HG03095 (cell line): ENCODE measurements at regions not wholly inside any gene's neighbourhood (a gene's known extent, or its start where the extent isn't known, plus 50 kb on each side); places are given as distances from the start of the nearest gene placed in this dataset.
"Not testable (repeated sequence)": the region's sequence is repeated elsewhere in the genome, so short reads cannot be mapped to it uniquely, and the experiment has no call there.

Source experiments
- ATAC-seq: cut with Tn5 transposase; IDR thresholded peaks from one replicate; pipeline ENCODE4 v1.9.1; 2021; ENCODE audit warnings: moderate library complexity; ENCODE audit not compliant: unreplicated experiment

DNA sequence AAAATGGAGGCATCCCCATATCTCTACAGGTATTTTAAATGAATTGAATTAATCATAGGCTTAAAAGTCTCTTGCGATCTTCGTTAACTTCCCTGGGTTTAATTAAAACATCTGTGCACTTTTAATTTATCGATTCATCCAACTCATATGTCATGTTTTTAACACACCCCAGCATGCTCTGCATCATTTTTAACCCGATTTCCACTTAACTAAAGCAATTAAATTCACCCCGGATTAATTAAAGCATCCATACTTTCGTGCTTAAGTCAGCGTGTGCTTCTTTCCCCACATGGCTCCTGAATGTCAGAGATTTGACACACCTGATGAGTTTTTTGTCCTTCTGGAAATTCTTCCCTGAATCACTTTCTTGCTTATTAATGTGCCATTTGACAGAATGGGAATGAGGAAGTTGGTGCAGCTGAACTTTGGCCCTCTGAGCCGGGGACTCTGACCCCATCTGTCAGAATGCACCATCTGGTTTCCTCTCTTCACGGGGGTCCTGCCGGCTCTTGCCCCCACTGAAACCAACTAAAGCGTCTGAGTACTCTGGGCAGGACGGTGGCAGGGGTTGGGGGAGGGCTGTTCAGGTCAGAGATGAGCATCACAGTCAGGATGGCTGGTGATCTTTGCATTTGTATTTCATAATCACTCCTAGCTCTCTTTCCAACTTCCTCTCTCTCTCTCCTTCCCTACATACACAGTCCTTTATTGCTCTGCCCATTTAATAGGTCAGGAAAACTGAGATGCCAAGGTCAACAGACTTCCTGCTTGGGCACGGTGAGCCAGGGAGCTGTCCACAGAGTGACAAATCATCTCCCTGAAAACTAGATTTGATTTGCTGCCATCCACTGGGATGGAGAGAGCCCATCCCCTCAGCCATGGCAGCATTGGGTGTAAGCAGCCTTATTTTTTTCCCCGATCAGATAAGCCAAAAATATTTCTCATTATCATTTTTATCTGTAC is 180.3 kb upstream of the WWC1 start:
- no peak for ATAC-seq

- ATAC-seq: peak; percentile 87
Observed at GRCh38 chr5:168114444-168115017, 176.9 kb upstream of the WWC1 start.

GRCh38 chr5:168117469-168117868 is 174.0 kb upstream of the WWC1 start:
- no peak for ATAC-seq

GRCh38 chr5:168118042-168118668 is 173.3 kb upstream of the WWC1 start:
- no peak for ATAC-seq

- no peak for ATAC-seq
Observed at GRCh38 chr5:168120401-168121137, 170.9 kb upstream of the WWC1 start.

- no peak for ATAC-seq
Observed at GRCh38 chr5:168121138-168121494, 170.3 kb upstream of the WWC1 start.

GRCh38 chr5:168123631-168124528 is 167.6 kb upstream of the WWC1 start:
- ATAC-seq: peak; percentile 94

DNA sequence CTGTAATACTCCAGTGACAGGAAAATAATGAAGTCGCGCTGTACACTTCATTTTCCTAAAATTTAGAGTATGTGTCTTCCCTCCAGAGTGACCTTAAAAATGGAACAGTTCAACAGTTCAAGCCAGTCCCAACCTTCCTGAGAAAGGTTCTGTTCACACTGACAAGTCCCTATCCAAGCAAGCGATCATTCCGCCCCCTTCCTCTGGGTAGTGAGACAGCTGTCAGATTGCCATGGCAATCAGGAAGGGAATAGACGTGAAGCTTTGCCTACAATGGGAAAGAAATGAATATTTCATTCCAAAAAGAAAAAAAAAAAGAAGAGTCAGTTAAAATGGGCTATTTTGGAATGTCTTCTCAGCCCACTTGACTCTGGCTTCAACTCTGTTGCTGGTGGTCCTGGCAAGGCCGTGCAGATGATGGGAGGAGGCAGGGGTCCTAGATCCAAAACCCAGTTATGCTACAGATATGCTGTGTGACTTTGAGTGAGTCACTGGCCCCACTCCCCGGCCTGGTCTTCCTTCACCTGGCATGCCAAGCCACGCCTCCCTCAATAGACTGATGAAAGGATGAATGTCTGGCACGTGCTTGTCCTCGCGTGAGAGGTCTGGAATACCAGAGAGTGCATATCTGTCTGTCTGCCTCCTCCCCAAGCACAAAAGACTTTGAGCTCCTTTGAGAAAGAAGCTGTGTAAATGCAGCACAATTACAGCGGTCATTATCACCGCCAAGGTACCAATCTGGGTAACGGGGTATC is 165.8 kb upstream of the WWC1 start:
- ATAC-seq: no peak

- ATAC-seq: no peak
Observed at GRCh38 chr5:168126606-168127005, 164.8 kb upstream of the WWC1 start.

DNA sequence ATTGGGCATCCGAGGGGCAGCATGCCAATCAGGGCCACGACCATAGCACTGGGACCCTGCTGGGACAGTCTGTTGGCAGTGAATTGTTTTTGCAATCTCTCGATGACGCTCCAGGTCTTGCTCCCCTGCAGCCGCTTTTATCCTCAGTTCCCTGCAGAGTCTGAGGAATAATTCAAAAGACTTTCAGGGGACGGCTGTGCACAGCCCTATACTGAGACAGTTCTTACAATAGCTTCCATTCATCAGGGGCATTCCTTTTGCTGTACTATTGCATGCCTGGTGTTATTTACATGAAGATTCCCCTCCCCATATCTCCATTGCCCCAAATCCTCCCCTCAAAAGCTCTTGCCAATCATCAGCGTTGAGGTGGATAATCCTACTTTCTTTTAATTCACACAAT is 163.3 kb upstream of the WWC1 start:
- no peak for ATAC-seq

DNA sequence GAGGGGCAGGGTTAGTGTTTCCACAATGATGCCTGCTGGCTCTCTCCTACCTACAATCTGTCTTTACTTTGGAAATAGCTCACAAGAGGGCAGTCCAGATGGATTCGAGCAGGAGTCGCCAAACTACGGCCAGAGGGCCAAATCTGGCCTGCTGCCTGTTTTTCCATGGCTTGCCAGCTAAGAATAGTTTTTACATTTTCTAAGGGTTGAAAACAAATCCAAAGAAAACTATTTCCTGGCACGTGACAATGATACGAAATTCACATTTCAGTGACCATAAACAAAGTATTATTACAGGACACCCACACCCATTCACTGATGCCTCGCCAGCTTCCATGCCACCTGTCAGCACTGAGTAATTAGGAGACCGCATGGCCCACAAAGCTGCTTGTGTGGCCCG is 162.9 kb upstream of the WWC1 start:
- no peak for ATAC-seq

- no peak for ATAC-seq
Observed at GRCh38 chr5:168131519-168131918, 159.9 kb upstream of the WWC1 start.

- no peak for ATAC-seq
Observed at GRCh38 chr5:168132241-168132641, 159.2 kb upstream of the WWC1 start.

GRCh38 chr5:168135897-168136296 is 155.5 kb upstream of the WWC1 start:
- ATAC-seq: peak; percentile 97

- peak; percentile 15 for ATAC-seq
Observed at GRCh38 chr5:168136340-168136739, 155.1 kb upstream of the WWC1 start.

GRCh38 chr5:168137265-168137664 is 154.2 kb upstream of the WWC1 start:
- peak; percentile 56 for ATAC-seq

DNA sequence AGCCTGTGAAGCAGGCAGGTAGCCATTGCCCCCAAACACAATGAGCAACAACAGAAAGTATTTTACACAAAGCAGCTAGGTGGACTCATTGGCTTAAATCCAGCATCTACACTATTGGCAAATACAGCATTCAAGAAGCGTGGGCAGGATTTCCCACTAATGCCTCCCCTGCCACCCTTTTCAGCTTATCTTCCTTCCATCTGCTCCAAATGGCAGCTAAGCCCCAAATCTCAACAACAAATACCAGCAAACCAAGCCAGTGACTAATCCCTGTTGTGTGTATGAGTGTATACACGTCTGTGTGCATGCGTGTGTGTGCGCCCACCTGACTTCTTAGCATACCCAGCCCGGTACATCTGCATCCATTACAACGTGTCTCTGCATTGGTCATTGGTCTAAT is 151.2 kb upstream of the WWC1 start:
- ATAC-seq: no peak

- no peak for ATAC-seq
Observed at GRCh38 chr5:168142402-168142801, 149.0 kb upstream of the WWC1 start.

DNA sequence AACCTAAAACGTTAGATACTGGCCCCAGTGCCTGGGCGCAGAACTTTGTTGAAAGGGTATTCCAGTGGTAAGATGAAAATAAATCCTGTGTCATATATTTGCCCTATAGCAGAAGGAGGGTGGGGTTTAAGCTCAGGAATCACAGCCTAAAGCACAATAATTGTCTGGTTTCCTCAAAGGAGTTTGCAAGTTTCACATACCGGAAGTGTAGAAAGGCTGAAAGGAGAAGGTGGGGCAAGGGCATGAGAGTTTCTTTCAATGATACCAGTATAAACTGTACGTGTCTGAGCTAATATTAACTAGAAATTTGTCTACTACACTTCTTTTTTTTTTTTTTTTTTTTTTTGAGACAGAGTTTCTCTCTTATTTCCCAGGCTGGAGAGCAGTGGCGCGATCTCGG is 147.9 kb upstream of the WWC1 start:
- not testable (repeated sequence) for ATAC-seq

DNA sequence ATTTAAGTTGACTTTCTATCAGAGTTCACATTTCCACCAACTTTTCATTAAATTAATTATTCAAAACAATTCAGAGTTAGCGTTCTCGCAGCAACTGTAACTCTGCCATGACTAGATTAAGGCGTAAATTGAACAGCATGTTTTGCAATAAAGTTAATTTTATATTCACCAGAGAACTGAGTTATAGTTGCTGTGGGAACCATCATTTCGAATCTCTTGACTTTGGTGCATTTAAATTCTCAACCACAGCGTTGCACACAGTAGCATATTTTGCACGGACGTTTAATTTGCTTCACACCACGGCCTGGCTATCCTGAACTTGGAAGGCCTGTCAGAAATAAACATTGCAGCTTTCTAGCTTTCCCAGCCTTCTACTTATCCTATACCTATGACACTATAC is 144.3 kb upstream of the WWC1 start:
- no peak for ATAC-seq
